Activated CD8-positive, alpha-beta memory T cell treated with anti-CD3 and anti-CD28 coated beads, Interleukin-2, amount 50 U/mL, for 4 hours (primary cell): ENCODE measurements at regions not wholly inside any gene's neighbourhood (a gene's known extent, or its start where the extent isn't known, plus 50 kb on each side); places are given as distances from the start of the nearest gene placed in this dataset.
A peak's percentile ranks its signal among the peaks of the same experiment; 100 is the strongest.
"Not testable (repeated sequence)": the region's sequence is repeated elsewhere in the genome, so short reads cannot be mapped to it uniquely, and the experiment has no call there.

Experiments
- DNase-seq: peaks from one replicate; pipeline ENCODE4 v3.0.0-alpha.2; 2020

- DNase-seq, result not testable (repeated sequence)
Measured at GRCh38 chr2:132220589-132220988, 58.8 kb upstream of the ANKRD30BL start.

GRCh38 chr2:132221886-132222285, 60.1 kb upstream of the ANKRD30BL start:
- DNase-seq, result not testable (repeated sequence)

- DNase-seq, result no peak
Measured at GRCh38 chr2:132252191-132252893, 90.6 kb upstream of the ANKRD30BL start.

- DNase-seq, result no peak
Measured at GRCh38 chr2:132252894-132253264, 91.1 kb upstream of the ANKRD30BL start.

GRCh38 chr2:132253496-132254305, 91.9 kb upstream of the ANKRD30BL start:
- DNase-seq, result no peak

- not testable (repeated sequence) for DNase-seq
Measured at GRCh38 chr2:132254306-132254919, 92.7 kb upstream of the ANKRD30BL start.

- no peak for DNase-seq
Measured at GRCh38 chr2:132255714-132256113, 94.0 kb upstream of the ANKRD30BL start.

- DNase-seq, result no peak
Measured at GRCh38 chr2:132256251-132256902, 94.6 kb upstream of the ANKRD30BL start.

- DNase-seq, result not testable (repeated sequence)
Measured at GRCh38 chr2:132256903-132257300, 95.2 kb upstream of the ANKRD30BL start.

- DNase-seq, result not testable (repeated sequence)
Measured at GRCh38 chr2:132257301-132258171, 95.8 kb upstream of the ANKRD30BL start.

- not testable (repeated sequence) for DNase-seq
Measured at GRCh38 chr2:132259276-132259675, 97.5 kb upstream of the ANKRD30BL start.

GRCh38 chr2:132265595-132265994, 103.8 kb upstream of the ANKRD30BL start:
- not testable (repeated sequence) for DNase-seq

- no peak for DNase-seq
Measured at GRCh38 chr2:132267105-132267497, 105.3 kb upstream of the ANKRD30BL start.

- not testable (repeated sequence) for DNase-seq
Measured at GRCh38 chr2:132267498-132268283, 105.9 kb upstream of the ANKRD30BL start.

GRCh38 chr2:132268284-132268976, 106.7 kb upstream of the ANKRD30BL start:
- DNase-seq, result peak; percentile 30

GRCh38 chr2:132268977-132269523, 107.3 kb upstream of the ANKRD30BL start:
- no peak for DNase-seq

- no peak for DNase-seq
Measured at GRCh38 chr2:132270255-132270654, 108.5 kb upstream of the ANKRD30BL start.

GRCh38 chr2:132270981-132271546, 109.3 kb upstream of the ANKRD30BL start:
- no peak for DNase-seq

GRCh38 chr2:132271794-132272193, 110.0 kb upstream of the ANKRD30BL start:
- not testable (repeated sequence) for DNase-seq

- DNase-seq, result no peak
Measured at GRCh38 chr2:132272713-132273112, 111.0 kb upstream of the ANKRD30BL start.
